IMR-90 (cell line): ENCODE measurements at regions not wholly inside any gene's neighbourhood (a gene's known extent, or its start where the extent isn't known, plus 50 kb on each side); places are given as distances from the start of the nearest gene placed in this dataset.

Source experiments
- ATAC-seq: fragments of 200-7000 bp; cut with Tn5 transposase; 2 replicates; pipeline ENCODE4 v1.9.1; 2020; ENCODE audit warnings: low read depth, mild to moderate bottlenecking, moderate library complexity
- BruUV-seq: library from RNA; stranded (reverse); fragments of 400-500 nt; replicated peaks from 2 replicates; lab custom pipeline; 2021; lab: Mats Ljungman, UMichigan
- CTCF ChIA-PET: fragments of 300-600 bp; formaldehyde crosslinking; extraction: SDS; loops from one replicate; lab custom pipeline; 2021; ENCODE audit warnings: antibody characterized with exemption; lab: Yijun Ruan, JAX
- POLR2A ChIA-PET: fragments of 300-600 bp; sonication (Branson Sonifier 250); formaldehyde crosslinking; loops from one replicate; lab custom pipeline; 2022; ENCODE audit warnings: antibody characterized with exemption; ENCODE audit not compliant: unreplicated experiment; lab: Charles Lee
- DNase-seq: peaks from one replicate; pipeline ENCODE4 v3.0.0; 2013
- H2AFZ ChIP-seq: replicated peaks from 2 replicates; pipeline ENCODE3; 2013; ENCODE audit warnings: low read length, mild to moderate bottlenecking; ENCODE audit not compliant: poor library complexity
- H2AK5ac ChIP-seq: 2 replicates; pipeline ENCODE4 v1.6.1; 2013; ENCODE audit warnings: low read depth, low read length, inconsistent platforms
- H2AK9ac ChIP-seq: replicated peaks from 2 replicates; pipeline ENCODE3; 2013; ENCODE audit warnings: mild to moderate bottlenecking, low read depth, low read length, moderate library complexity; ENCODE audit not compliant: poor library complexity
- H2BK120ac ChIP-seq: 2 replicates; pipeline ENCODE4 v1.6.1; 2013; ENCODE audit warnings: low read depth, low read length, inconsistent platforms
- H2BK15ac ChIP-seq: 3 replicates; pipeline ENCODE4 v1.6.1; 2013; ENCODE audit warnings: low read depth, low read length, inconsistent platforms
- H2BK20ac ChIP-seq: 2 replicates; pipeline ENCODE4 v1.6.1; 2013; ENCODE audit warnings: low read depth, mild to moderate bottlenecking, inconsistent platforms, low read length, moderate library complexity
- H2BK5ac ChIP-seq: 2 replicates; pipeline ENCODE4 v1.6.1; 2013; ENCODE audit warnings: mild to moderate bottlenecking, low read depth, low read length, inconsistent platforms; ENCODE audit not compliant: poor library complexity, severe bottlenecking
- H3K14ac ChIP-seq: replicated peaks from 2 replicates; pipeline ENCODE4 v1.6.1; 2013; ENCODE audit warnings: low read depth, low read length, inconsistent platforms
- H3K18ac ChIP-seq: 2 replicates; pipeline ENCODE4 v1.6.1; 2013; ENCODE audit warnings: low read depth, low read length, control low read depth
- H3K23ac ChIP-seq: 2 replicates; pipeline ENCODE4 v1.6.1; 2013; ENCODE audit warnings: low read depth, low read length, inconsistent platforms
- H3K27ac ChIP-seq: 2 replicates; pipeline ENCODE4 v1.5.1; 2013; ENCODE audit warnings: mild to moderate bottlenecking, control low read depth, low read length; ENCODE audit not compliant: insufficient read depth
- H3K27me3 ChIP-seq: 2 replicates; pipeline ENCODE4 v1.6.1; 2013; ENCODE audit warnings: low read length; ENCODE audit not compliant: control insufficient read depth, insufficient read depth
- H3K36me3 ChIP-seq: 2 replicates; pipeline ENCODE4 v1.6.1; 2013; ENCODE audit warnings: low read length, mixed read lengths; ENCODE audit not compliant: control insufficient read depth, insufficient read depth
- H3K4ac ChIP-seq: 2 replicates; pipeline ENCODE4 v1.6.1; 2013; ENCODE audit warnings: low read depth, low read length, inconsistent platforms
- H3K4me1 ChIP-seq: 2 replicates; pipeline ENCODE4 v1.6.1; 2013; ENCODE audit warnings: low read length, mixed read lengths; ENCODE audit not compliant: control insufficient read depth, insufficient read depth
- H3K4me2 ChIP-seq: 2 replicates; pipeline ENCODE4 v1.6.1; 2013; ENCODE audit warnings: low read depth, mild to moderate bottlenecking, control low read depth, low read length, moderate library complexity
- H3K4me3 ChIP-seq: 2 replicates; pipeline ENCODE4 v1.5.1; 2013; ENCODE audit warnings: low read depth, mild to moderate bottlenecking, control low read depth, low read length, moderate library complexity; ENCODE audit not compliant: insufficient read depth
- H3K56ac ChIP-seq: 2 replicates; pipeline ENCODE4 v1.6.1; 2013; ENCODE audit warnings: low read length, inconsistent platforms; ENCODE audit not compliant: insufficient read depth; ENCODE audit errors: extremely low read depth
- H3K79me1 ChIP-seq, 2 experiments: 2 replicates each; pipeline ENCODE4 v1.6.1; 2013; ENCODE audit warnings: low read length in 2 of 2, inconsistent platforms in 1 of 2, low read depth in 1 of 2
- H3K9ac ChIP-seq: 2 replicates; pipeline ENCODE4 v1.6.1; 2013; ENCODE audit warnings: low read depth, low read length, control low read depth
- H3K9me1 ChIP-seq: 2 replicates; pipeline ENCODE4 v1.6.1; 2013; ENCODE audit warnings: low read length, inconsistent platforms; ENCODE audit not compliant: insufficient read depth
- H3K9me3 ChIP-seq: 2 replicates; pipeline ENCODE4 v1.6.1; 2013; ENCODE audit warnings: low read length; ENCODE audit not compliant: control insufficient read depth, insufficient read depth
- H4K20me1 ChIP-seq: 2 replicates; pipeline ENCODE4 v1.6.1; 2013; ENCODE audit warnings: low read length, inconsistent platforms; ENCODE audit not compliant: insufficient read depth
- H4K5ac ChIP-seq: 2 replicates; pipeline ENCODE4 v1.6.1; 2013; ENCODE audit warnings: mild to moderate bottlenecking, low read depth, low read length, control low read depth
- H4K8ac ChIP-seq, 2 experiments: 2 replicates each; pipeline ENCODE4 v1.6.1; 2013; ENCODE audit warnings: low read depth in 2 of 2, low read length in 2 of 2, control low read depth in 1 of 2, inconsistent platforms in 1 of 2
- H4K91ac ChIP-seq: 2 replicates; pipeline ENCODE4 v1.6.1; 2013; ENCODE audit warnings: low read depth, low read length, inconsistent platforms; ENCODE audit not compliant: insufficient read depth
- BHLHE40 ChIP-seq: fragments of 150-350 bp; IDR thresholded peaks from 2 replicates; pipeline ENCODE4 v1.6.1; 2016; ENCODE audit warnings: mild to moderate bottlenecking, low read depth, low read length
- CEBPB ChIP-seq: IDR thresholded peaks from 2 replicates; pipeline ENCODE4 v1.6.1; 2012; ENCODE audit warnings: low read depth, low read length, improper control_type of control experiment
- CHD1 ChIP-seq: IDR thresholded peaks from 2 replicates; pipeline ENCODE4 v1.6.1; 2012; ENCODE audit warnings: low read depth, low read length, improper control_type of control experiment
- FOS ChIP-seq: fragments of 150-350 bp; IDR thresholded peaks from 2 replicates; pipeline ENCODE4 v1.6.1; 2016; ENCODE audit warnings: low read depth, low read length
- MAFK ChIP-seq: IDR thresholded peaks from 2 replicates; pipeline ENCODE4 v1.6.1; 2012; ENCODE audit warnings: low read depth, low read length, improper control_type of control experiment
- MAZ ChIP-seq: IDR thresholded peaks from 2 replicates; pipeline ENCODE4 v1.6.1; 2012; ENCODE audit warnings: low read depth, mild to moderate bottlenecking, low read length, improper control_type of control experiment, moderate library complexity, borderline replicate concordance
- MXI1 ChIP-seq: IDR thresholded peaks from 2 replicates; pipeline ENCODE4 v1.6.1; 2012; ENCODE audit warnings: low read depth, mild to moderate bottlenecking, low read length, moderate library complexity, borderline replicate concordance
- NFE2L2 ChIP-seq: fragments of 150-350 bp; IDR thresholded peaks from 2 replicates; pipeline ENCODE4 v1.6.1; 2016; ENCODE audit warnings: low read depth, mild to moderate bottlenecking, low read length
- POLR2A ChIP-seq: IDR thresholded peaks from 2 replicates; pipeline ENCODE4 v1.6.1; 2012; ENCODE audit warnings: mild to moderate bottlenecking, low read depth, low read length
- RAD21 ChIP-seq: IDR thresholded peaks from 2 replicates; pipeline ENCODE4 v1.6.1; 2012; ENCODE audit warnings: low read length, improper control_type of control experiment
- RCOR1 ChIP-seq: IDR thresholded peaks from 2 replicates; pipeline ENCODE4 v1.6.1; 2012; ENCODE audit warnings: mild to moderate bottlenecking, low read length, improper control_type of control experiment; ENCODE audit not compliant: insufficient replicate concordance
- RFX5 ChIP-seq: IDR thresholded peaks from 2 replicates; pipeline ENCODE4 v1.8.0; 2012; ENCODE audit warnings: low read depth, mild to moderate bottlenecking, low read length, moderate library complexity
- SMC3 ChIP-seq: fragments of 150-350 bp; IDR thresholded peaks from 2 replicates; pipeline ENCODE4 v1.6.1; 2016; ENCODE audit warnings: low read depth, mild to moderate bottlenecking, antibody characterized with exemption, low read length, moderate library complexity
- USF2 ChIP-seq: fragments of 150-350 bp; IDR thresholded peaks from 2 replicates; pipeline ENCODE4 v1.6.1; 2017; ENCODE audit warnings: mild to moderate bottlenecking, antibody characterized with exemption, low read length, low read depth
- WGBS, 2 experiments: methylation state at CpG; one replicate each; pipeline versions ENCODE4 v1.1.5 to v1.1.7; 2013; ENCODE audit warnings: missing lambda C conversion rate in 2 of 2; ENCODE audit not compliant: insufficient read length in 1 of 2; ENCODE audit errors: extremely low coverage in 2 of 2; 5-methylcytosine and 5-hydroxymethylcytosine counted together
- dilution Hi-C: fragments of 300-500 bp; cut with HindIII; formaldehyde crosslinking; loops from one replicate; pipeline ENCODE4 v1.14.3; 2018; ENCODE audit warnings: low sequenced_read_pairs; ENCODE audit not compliant: unreplicated experiment
- in situ Hi-C: fragments of 300-500 bp; cut with MboI; formaldehyde crosslinking; loops from 3 replicates; pipeline ENCODE4 v1.14.3; 2019; ENCODE audit warnings: low sequenced_read_pairs, inconsistent platforms, mixed read lengths
- intact Hi-C: fragments of 100-400 bp; cut with micrococcal nuclease; formaldehyde crosslinking; loops from 2 replicates; pipeline ENCODE4 v1.10.0; 2022
- TF ChIP-seq, protein P1 (sequence below): fragments of 150-350 bp; IDR thresholded peaks from 2 replicates; pipeline ENCODE4 v1.6.1; 2016; ENCODE audit warnings: low read depth, mild to moderate bottlenecking, low read length, moderate library complexity, borderline replicate concordance
- TF ChIP-seq, protein P2 (sequence below): conservative IDR thresholded peaks from 2 replicates; pipeline ENCODE4 v1.5.1; 2012; ENCODE audit warnings: mild to moderate bottlenecking, low read depth, low read length, improper control_type of control experiment

DNA sequence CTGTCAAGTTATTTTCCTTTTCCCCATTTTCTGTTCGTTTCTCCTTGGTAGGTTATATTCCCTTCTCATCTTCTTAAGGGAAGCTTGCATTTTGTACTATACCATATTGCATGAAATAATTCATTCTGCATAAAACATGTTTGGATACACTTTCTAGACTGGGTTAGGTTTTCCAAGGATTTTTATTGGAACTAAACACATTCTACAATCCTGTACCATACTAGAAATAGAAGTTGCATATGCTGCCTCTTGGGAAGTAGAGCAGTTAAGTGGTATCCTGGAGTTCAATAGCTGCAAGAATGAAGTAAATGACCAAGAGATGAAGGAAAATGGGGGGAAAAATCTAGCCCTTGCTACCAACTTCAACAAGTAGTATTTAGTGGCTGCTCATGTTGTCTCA lies 393.7 kb upstream of the SLIT2 start:
- Histone ChIP-seq H4K8ac (no peak overlapping the region), H2AFZ (no peak overlapping the region), H2BK5ac (no peak overlapping the region), H3K4ac (no peak overlapping the region), H3K27me3 (no peaks in the 10 kb centered on the region; the same call in 1 of the 2 replicates), H3K14ac (no peak overlapping the region), H3K4me3 (no peak overlapping the region), H3K9me3 (peaks cover 5% of the 10 kb centered on the region; the same call in 1 of the 2 replicates), H2AK5ac (no peak overlapping the region), H3K9me1 (no peaks in the 10 kb centered on the region), H3K23ac (no peak overlapping the region), H3K4me1 (no peaks in the 10 kb centered on the region), H3K36me3 (no peaks in the 10 kb centered on the region), H3K56ac (no peak overlapping the region), H3K79me1 (no peaks in the 10 kb centered on the region), H2BK20ac (no peak overlapping the region), H4K20me1 (no peaks in the 10 kb centered on the region), H4K91ac (no peak overlapping the region), H2BK120ac (no peak overlapping the region), H3K18ac (no peak overlapping the region), H4K5ac (no peak overlapping the region), H2AK9ac (no peak overlapping the region), H2BK15ac (no peak overlapping the region), H3K27ac (no peak overlapping the region), H3K9ac (no peak overlapping the region), H3K4me2 (no peak overlapping the region)
- DNase-seq = no peak
- intact Hi-C loops = no loop called here
- ChIA-PET CTCF (no interaction called here), POLR2A (no interaction called here)
- WGBS, 2 experiments = no CpG with 5 or more reads among the region's 1 CpG
- ATAC-seq = no peak
- in situ Hi-C loops = no loop called here
- dilution Hi-C loops = no loop called here
- TF ChIP-seq, protein P1, sequence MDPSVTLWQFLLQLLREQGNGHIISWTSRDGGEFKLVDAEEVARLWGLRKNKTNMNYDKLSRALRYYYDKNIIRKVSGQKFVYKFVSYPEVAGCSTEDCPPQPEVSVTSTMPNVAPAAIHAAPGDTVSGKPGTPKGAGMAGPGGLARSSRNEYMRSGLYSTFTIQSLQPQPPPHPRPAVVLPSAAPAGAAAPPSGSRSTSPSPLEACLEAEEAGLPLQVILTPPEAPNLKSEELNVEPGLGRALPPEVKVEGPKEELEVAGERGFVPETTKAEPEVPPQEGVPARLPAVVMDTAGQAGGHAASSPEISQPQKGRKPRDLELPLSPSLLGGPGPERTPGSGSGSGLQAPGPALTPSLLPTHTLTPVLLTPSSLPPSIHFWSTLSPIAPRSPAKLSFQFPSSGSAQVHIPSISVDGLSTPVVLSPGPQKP = no peak
- no peak for TF ChIP-seq RAD21
- no peak for TF ChIP-seq MAZ
- no peak for TF ChIP-seq BHLHE40
- TF ChIP-seq CHD1 = no peak
- no peak for TF ChIP-seq NFE2L2
- no peak for TF ChIP-seq POLR2A
- TF ChIP-seq RCOR1 = no peak
- TF ChIP-seq CEBPB = no peak
- no peak for TF ChIP-seq USF2
- TF ChIP-seq FOS = no peak
- TF ChIP-seq, protein P2, sequence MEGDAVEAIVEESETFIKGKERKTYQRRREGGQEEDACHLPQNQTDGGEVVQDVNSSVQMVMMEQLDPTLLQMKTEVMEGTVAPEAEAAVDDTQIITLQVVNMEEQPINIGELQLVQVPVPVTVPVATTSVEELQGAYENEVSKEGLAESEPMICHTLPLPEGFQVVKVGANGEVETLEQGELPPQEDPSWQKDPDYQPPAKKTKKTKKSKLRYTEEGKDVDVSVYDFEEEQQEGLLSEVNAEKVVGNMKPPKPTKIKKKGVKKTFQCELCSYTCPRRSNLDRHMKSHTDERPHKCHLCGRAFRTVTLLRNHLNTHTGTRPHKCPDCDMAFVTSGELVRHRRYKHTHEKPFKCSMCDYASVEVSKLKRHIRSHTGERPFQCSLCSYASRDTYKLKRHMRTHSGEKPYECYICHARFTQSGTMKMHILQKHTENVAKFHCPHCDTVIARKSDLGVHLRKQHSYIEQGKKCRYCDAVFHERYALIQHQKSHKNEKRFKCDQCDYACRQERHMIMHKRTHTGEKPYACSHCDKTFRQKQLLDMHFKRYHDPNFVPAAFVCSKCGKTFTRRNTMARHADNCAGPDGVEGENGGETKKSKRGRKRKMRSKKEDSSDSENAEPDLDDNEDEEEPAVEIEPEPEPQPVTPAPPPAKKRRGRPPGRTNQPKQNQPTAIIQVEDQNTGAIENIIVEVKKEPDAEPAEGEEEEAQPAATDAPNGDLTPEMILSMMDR = no peak
- no peak for TF ChIP-seq RFX5
- TF ChIP-seq MXI1 = no peak
- TF ChIP-seq SMC3 = no peak
- no peak for TF ChIP-seq MAFK
- no TSS peak for BruUV-seq
